H9 (cell line): ENCODE measurements at regions not wholly inside any gene's neighbourhood (a gene's known extent, or its start where the extent isn't known, plus 50 kb on each side); places are given as distances from the start of the nearest gene placed in this dataset.

ENCODE experiments used
- DNase-seq: peaks from one replicate; pipeline ENCODE4 v3.0.0-alpha.2; 2017
- H2AFZ ChIP-seq: one replicate; pipeline ENCODE4 v1.6.1; 2013; ENCODE audit warnings: mild to moderate bottlenecking, low read length, control low read depth, moderate library complexity
- H2AK5ac ChIP-seq: 2 replicates; pipeline ENCODE4 v1.6.1; 2013; ENCODE audit warnings: low read length, control low read depth, mixed read lengths; ENCODE audit not compliant: insufficient read length
- H2BK120ac ChIP-seq: one replicate; pipeline ENCODE4 v1.6.1; 2013; ENCODE audit warnings: low read depth, mild to moderate bottlenecking, low read length, control low read depth, inconsistent platforms; ENCODE audit not compliant: poor library complexity, severe bottlenecking
- H2BK12ac ChIP-seq: 2 replicates; pipeline ENCODE4 v1.6.1; 2013; ENCODE audit warnings: low read length, control low read depth, mixed read lengths, low read depth; ENCODE audit not compliant: insufficient read length
- H2BK15ac ChIP-seq: 2 replicates; pipeline ENCODE4 v1.6.1; 2013; ENCODE audit warnings: low read depth, low read length, control low read depth
- H2BK20ac ChIP-seq: one replicate; pipeline ENCODE4 v1.6.1; 2013; ENCODE audit warnings: low read depth, mild to moderate bottlenecking, low read length, control low read depth, inconsistent platforms; ENCODE audit not compliant: poor library complexity, severe bottlenecking
- H2BK5ac ChIP-seq: 2 replicates; pipeline ENCODE4 v1.6.1; 2013; ENCODE audit warnings: low read length, control low read depth, mixed read lengths; ENCODE audit not compliant: insufficient read length
- H3K14ac ChIP-seq: 2 replicates; pipeline ENCODE4 v1.6.1; 2013; ENCODE audit warnings: low read length, control low read depth; ENCODE audit not compliant: insufficient read depth
- H3K18ac ChIP-seq: 2 replicates; pipeline ENCODE4 v1.6.1; 2013; ENCODE audit warnings: low read depth, mild to moderate bottlenecking, mixed read lengths, low read length, control low read depth; ENCODE audit not compliant: insufficient read length
- H3K23ac ChIP-seq: 2 replicates; pipeline ENCODE4 v1.6.1; 2013; ENCODE audit warnings: low read length, control low read depth, mixed read lengths, low read depth; ENCODE audit not compliant: insufficient read length
- H3K23me2 ChIP-seq: 2 replicates; pipeline ENCODE4 v1.6.1; 2013; ENCODE audit warnings: low read depth, mild to moderate bottlenecking, mixed read lengths, low read length, control low read depth; ENCODE audit not compliant: insufficient read length, poor library complexity, severe bottlenecking
- H3K27ac ChIP-seq: 2 replicates; pipeline ENCODE4 v1.5.1; 2013; ENCODE audit warnings: low read length, control low read depth, mixed read lengths, low read depth; ENCODE audit not compliant: insufficient read length
- H3K27me3 ChIP-seq: 2 replicates; pipeline ENCODE4 v1.6.1; 2013; ENCODE audit warnings: low read length, control low read depth, inconsistent platforms; ENCODE audit not compliant: insufficient read depth
- H3K4ac ChIP-seq: 2 replicates; pipeline ENCODE4 v1.6.1; 2013; ENCODE audit warnings: low read depth, mild to moderate bottlenecking, control low read depth, inconsistent platforms, low read length, moderate library complexity
- H3K4me1 ChIP-seq: 2 replicates; pipeline ENCODE4 v1.6.1; 2013; ENCODE audit warnings: low read length, control low read depth, inconsistent platforms; ENCODE audit not compliant: insufficient read depth
- H3K4me2 ChIP-seq: 2 replicates; pipeline ENCODE4 v1.6.1; 2013; ENCODE audit warnings: low read length, control low read depth, mixed read lengths; ENCODE audit not compliant: insufficient read length, insufficient read depth
- H3K56ac ChIP-seq: 2 replicates; pipeline ENCODE4 v1.6.1; 2013; ENCODE audit warnings: low read depth, mild to moderate bottlenecking, mixed read lengths, low read length, control low read depth; ENCODE audit not compliant: insufficient read length
- H3K79me1 ChIP-seq: 2 replicates; pipeline ENCODE4 v1.6.1; 2013; ENCODE audit warnings: low read depth, mild to moderate bottlenecking, moderate library complexity, low read length, control low read depth, inconsistent platforms; ENCODE audit not compliant: insufficient read depth, poor library complexity, severe bottlenecking
- H3K79me2 ChIP-seq: 2 replicates; pipeline ENCODE4 v1.6.1; 2013; ENCODE audit warnings: low read length, control low read depth, inconsistent platforms; ENCODE audit not compliant: insufficient read depth
- H3K9ac ChIP-seq: 2 replicates; pipeline ENCODE4 v1.6.1; 2013; ENCODE audit warnings: low read length, control low read depth, mixed read lengths; ENCODE audit not compliant: insufficient read length; ENCODE audit errors: extremely low read depth
- H3K9me3 ChIP-seq: one replicate; pipeline ENCODE4 v1.6.1; 2013; ENCODE audit warnings: low read depth, low read length, inconsistent platforms; ENCODE audit not compliant: control insufficient read depth
- H3T11ph ChIP-seq: one replicate; pipeline ENCODE4 v1.6.1; 2013; ENCODE audit warnings: mild to moderate bottlenecking, low read length, control low read depth, inconsistent platforms
- H4K20me1 ChIP-seq: one replicate; pipeline ENCODE4 v1.6.1; 2013; ENCODE audit not compliant: control insufficient read depth, insufficient read length, insufficient read depth
- H4K5ac ChIP-seq: 2 replicates; pipeline ENCODE4 v1.6.1; 2013; ENCODE audit warnings: low read depth, mild to moderate bottlenecking, mixed read lengths, low read length, control low read depth; ENCODE audit not compliant: insufficient read length
- H4K8ac ChIP-seq: replicated peaks from 2 replicates; pipeline ENCODE4 v1.6.1; 2013; ENCODE audit warnings: low read length, control low read depth, mixed read lengths, low read depth; ENCODE audit not compliant: insufficient read length
- H4K91ac ChIP-seq: 2 replicates; pipeline ENCODE4 v1.6.1; 2013; ENCODE audit warnings: low read depth, mild to moderate bottlenecking, moderate library complexity, mixed read lengths, low read length, control low read depth; ENCODE audit not compliant: insufficient read length
- H3K27ac Mint-ChIP-seq, 3 experiments: 2 replicates in 2 of 3; 3 replicates in 1 of 3; pipeline ENCODE4 v1.8.0; 2020 to 2021; ENCODE audit warnings: mixed read lengths in 3 of 3, mild to moderate bottlenecking in 1 of 3, moderate library complexity in 1 of 3
- H3K27me3 Mint-ChIP-seq: 2 replicates; pipeline ENCODE4 v1.8.0; 2021; ENCODE audit warnings: low read depth, mild to moderate bottlenecking, moderate library complexity, mixed read lengths
- H3K36me3 Mint-ChIP-seq, 3 experiments: 2 replicates in 2 of 3; 3 replicates in 1 of 3; pipeline ENCODE4 v1.8.0; 2020 to 2021; ENCODE audit warnings: low read depth in 3 of 3, mixed read lengths in 3 of 3; ENCODE audit not compliant: insufficient read depth in 1 of 3
- H3K4me1 Mint-ChIP-seq, 2 experiments: 2 replicates each; pipeline ENCODE4 v1.8.0; 2020; ENCODE audit warnings: mixed read lengths in 2 of 2
- H3K4me3 Mint-ChIP-seq, 2 experiments: 2 replicates in 1 of 2; 3 replicates in 1 of 2; pipeline ENCODE4 v1.8.0; 2020 to 2021; ENCODE audit warnings: mild to moderate bottlenecking in 2 of 2, mixed read lengths in 2 of 2, moderate library complexity in 1 of 2
- H3K9me3 Mint-ChIP-seq, 2 experiments: 2 replicates in 1 of 2; 3 replicates in 1 of 2; pipeline ENCODE4 v1.8.0; 2020; ENCODE audit warnings: mild to moderate bottlenecking in 2 of 2, mixed read lengths in 2 of 2, moderate library complexity in 1 of 2
- WGBS: extraction: QIAGEN DNeasy Blood & Tissue Kit; methylation state at CpG from one replicate; pipeline ENCODE4 v1.1.7; 2013; ENCODE audit warnings: missing lambda C conversion rate, low lambda C conversion rate, mixed read lengths; ENCODE audit not compliant: insufficient read length; ENCODE audit errors: extremely low coverage; 5-methylcytosine and 5-hydroxymethylcytosine counted together
- TF ChIP-seq, protein P1 (sequence below): fragments of 200-600 bp; sonication (generic); conservative IDR thresholded peaks from 3 replicates; pipeline ENCODE4 v1.8.0; 2021; ENCODE audit warnings: antibody characterized with exemption, mild to moderate bottlenecking

DNA sequence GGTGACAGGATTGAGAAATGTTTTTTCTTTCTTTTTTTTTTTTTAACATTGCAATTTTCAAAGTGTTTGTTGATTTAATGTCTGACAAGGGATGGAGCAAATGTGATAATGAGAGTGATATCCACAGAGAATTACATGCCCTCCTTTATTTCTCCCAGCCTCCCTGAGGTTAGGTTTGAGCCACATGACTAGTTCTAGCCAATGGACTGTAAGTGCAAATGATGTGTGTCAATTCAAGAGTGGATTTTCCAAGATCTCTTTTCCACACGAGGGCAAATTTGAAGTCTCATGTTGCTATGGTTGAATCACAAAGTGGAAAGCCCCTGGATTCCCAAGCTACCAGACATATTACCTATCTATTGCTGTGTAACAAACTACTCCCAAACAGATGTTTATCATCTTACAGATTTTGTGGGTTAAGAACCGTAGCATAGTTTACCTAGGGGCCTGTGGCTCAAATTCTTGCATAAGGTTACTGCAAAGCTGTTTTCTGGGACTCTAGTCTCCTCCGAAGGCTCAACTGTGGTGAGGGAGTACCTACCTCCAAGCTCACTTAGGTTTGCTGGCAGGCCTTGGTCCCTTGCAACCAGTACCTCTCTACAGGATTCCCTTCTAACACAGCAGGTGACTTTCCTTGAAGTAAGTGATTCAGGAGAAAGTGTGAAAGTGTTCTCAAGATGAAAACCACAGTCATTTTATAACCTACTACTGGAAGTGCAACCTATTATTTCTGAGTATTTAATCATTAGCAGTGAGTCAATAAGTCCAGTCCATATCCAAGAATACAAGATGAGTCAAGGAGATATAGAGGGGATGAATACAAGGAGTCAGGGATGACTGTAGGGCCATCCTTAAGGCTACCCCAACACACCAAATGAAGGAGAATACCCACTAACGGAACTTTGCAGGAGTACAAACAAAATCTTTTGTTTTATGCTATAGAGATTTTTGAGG, 533.6 kb downstream of the PTPRC start:
- Mint-ChIP-seq H3K36me3 (no peaks in the 10 kb centered on the region), H3K27ac (no peak overlapping the region), H3K4me3 (no peak overlapping the region), H3K4me1 (no peaks in the 10 kb centered on the region), H3K27me3 (no peaks in the 10 kb centered on the region), H3K9me3 (no peaks in the 10 kb centered on the region)
- Histone ChIP-seq H2AK5ac (no peak overlapping the region), H3K9me3 (no peaks in the 10 kb centered on the region), H3K23me2 (no peaks in the 10 kb centered on the region), H4K8ac (no peak overlapping the region), H2BK20ac (no peak overlapping the region), H3K23ac (no peak overlapping the region), H3K9ac (no peak overlapping the region), H2BK12ac (no peak overlapping the region), H2BK5ac (no peak overlapping the region), H2BK15ac (no peak overlapping the region), H3K4me2 (no peak overlapping the region), H4K20me1 (no peaks in the 10 kb centered on the region), H3K27me3 (no peaks in the 10 kb centered on the region), H3K56ac (no peak overlapping the region), H3K27ac (no peak overlapping the region), H3K79me1 (no peaks in the 10 kb centered on the region), H3K4me1 (no peaks in the 10 kb centered on the region), H3K4ac (no peak overlapping the region), H2AFZ (no peak overlapping the region), H3K18ac (no peak overlapping the region), H3K79me2 (no peaks in the 10 kb centered on the region), H3T11ph (no peak overlapping the region), H2BK120ac (no peak overlapping the region), H4K5ac (no peak overlapping the region), H4K91ac (no peak overlapping the region), H3K14ac (no peak overlapping the region)
- TF ChIP-seq, protein P1, sequence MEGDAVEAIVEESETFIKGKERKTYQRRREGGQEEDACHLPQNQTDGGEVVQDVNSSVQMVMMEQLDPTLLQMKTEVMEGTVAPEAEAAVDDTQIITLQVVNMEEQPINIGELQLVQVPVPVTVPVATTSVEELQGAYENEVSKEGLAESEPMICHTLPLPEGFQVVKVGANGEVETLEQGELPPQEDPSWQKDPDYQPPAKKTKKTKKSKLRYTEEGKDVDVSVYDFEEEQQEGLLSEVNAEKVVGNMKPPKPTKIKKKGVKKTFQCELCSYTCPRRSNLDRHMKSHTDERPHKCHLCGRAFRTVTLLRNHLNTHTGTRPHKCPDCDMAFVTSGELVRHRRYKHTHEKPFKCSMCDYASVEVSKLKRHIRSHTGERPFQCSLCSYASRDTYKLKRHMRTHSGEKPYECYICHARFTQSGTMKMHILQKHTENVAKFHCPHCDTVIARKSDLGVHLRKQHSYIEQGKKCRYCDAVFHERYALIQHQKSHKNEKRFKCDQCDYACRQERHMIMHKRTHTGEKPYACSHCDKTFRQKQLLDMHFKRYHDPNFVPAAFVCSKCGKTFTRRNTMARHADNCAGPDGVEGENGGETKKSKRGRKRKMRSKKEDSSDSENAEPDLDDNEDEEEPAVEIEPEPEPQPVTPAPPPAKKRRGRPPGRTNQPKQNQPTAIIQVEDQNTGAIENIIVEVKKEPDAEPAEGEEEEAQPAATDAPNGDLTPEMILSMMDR: no peak
- no CpG with 5 or more reads among the region's 4 CpGs for WGBS
- no peak for DNase-seq
